ENCODE measurements at regions not wholly inside any gene's neighbourhood (a gene's known extent, or its start where the extent isn't known, plus 50 kb on each side); places are given as distances from the start of the nearest gene placed in this dataset.

DNA sequence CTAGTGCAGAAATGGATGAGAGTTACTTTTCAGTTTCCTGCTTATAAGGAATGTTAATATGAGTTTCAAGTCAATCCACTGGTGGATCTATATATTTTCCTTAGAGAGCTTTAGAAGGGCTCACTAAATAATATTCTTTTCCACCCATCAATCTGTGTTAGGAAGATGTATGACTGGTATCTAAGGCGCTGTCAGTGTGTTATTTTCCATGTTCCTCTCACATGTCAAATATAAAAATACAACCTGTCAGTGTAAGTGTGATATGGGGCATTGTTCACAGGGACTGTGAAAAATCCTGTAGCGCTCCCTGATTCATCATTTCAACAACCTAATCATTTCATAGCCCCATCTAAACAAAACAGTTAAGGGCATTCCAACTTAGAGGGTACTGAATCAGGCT, 203.1 kb downstream of the TMEM26 start:
- no peak overlapping the region for H3K4me3 ChIP-seq (ENCODE audit: low read depth in 1 of 3, low read length in 3 of 3)
- TF ChIP-seq MAX (IDR thresholded peaks at IDR 0.05) (no peak), SP1 (IDR thresholded peaks at IDR 0.05) (no peak), JUND (IDR thresholded peaks at IDR 0.05) (no peak), RXRA (IDR thresholded peaks at IDR 0.05) (no peak), FOXA2 (IDR thresholded peaks at IDR 0.05) (no peak)
- no peaks in the 10 kb centered on the region for H3K27me3 ChIP-seq (ENCODE audit: control insufficient read depth in 4 of 4, insufficient read depth in 4 of 4, low read length in 3 of 4)
- H3K9me3 ChIP-seq (ENCODE audit: control insufficient read depth in 4 of 4, low read length in 3 of 4) = no peaks in the 10 kb centered on the region
- H3K36me3 ChIP-seq (ENCODE audit: control insufficient read depth in 4 of 4, insufficient read depth in 3 of 4, low read depth in 1 of 4, low read length in 3 of 4) = no peaks in the 10 kb centered on the region
- H3K9ac ChIP-seq (ENCODE audit: low read depth in 1 of 2, low read length in 2 of 2) = no peak overlapping the region
- no peak overlapping the region for H3K27ac ChIP-seq (ENCODE audit: low read depth in 1 of 2, low read length in 2 of 2)
- 85% methylated on average over 2 of the region's 2 CpGs for WGBS
- no peak for DNase-seq (ENCODE audit: low spot score)
- no peaks in the 10 kb centered on the region for H3K4me1 ChIP-seq (ENCODE audit: control insufficient read depth in 4 of 4, insufficient read depth in 4 of 4, low read length in 3 of 4)

- Histone ChIP-seq H3K36me3 (ENCODE audit: control insufficient read depth in 4 of 4, insufficient read depth in 3 of 4, low read depth in 1 of 4, low read length in 3 of 4) (no peaks in the 10 kb centered on the region), H3K4me3 (ENCODE audit: low read depth in 1 of 3, low read length in 3 of 3) (no peak overlapping the region), H3K27ac (ENCODE audit: low read depth in 1 of 2, low read length in 2 of 2) (no peak overlapping the region), H3K9me3 (ENCODE audit: control insufficient read depth in 4 of 4, low read length in 3 of 4) (no peaks in the 10 kb centered on the region), H3K9ac (ENCODE audit: low read depth in 1 of 2, low read length in 2 of 2) (no peak overlapping the region), H3K4me1 (ENCODE audit: control insufficient read depth in 4 of 4, insufficient read depth in 4 of 4, low read length in 3 of 4) (no peaks in the 10 kb centered on the region), H3K27me3 (ENCODE audit: control insufficient read depth in 4 of 4, insufficient read depth in 4 of 4, low read length in 3 of 4) (no peaks in the 10 kb centered on the region)
- no peak for DNase-seq (ENCODE audit: low spot score)
- TF ChIP-seq EGR1 (IDR thresholded peaks at IDR 0.05; ENCODE audit: low read depth in 2 of 2) (no peak), TAF1 (conservative IDR thresholded peaks at IDR 0.05) (no peak), RXRA (IDR thresholded peaks at IDR 0.05) (no peak), MAX (IDR thresholded peaks at IDR 0.05) (no peak), HNF4G (IDR thresholded peaks at IDR 0.05) (no peak), ZBTB33 (IDR thresholded peaks at IDR 0.05) (no peak), NR2F2 (IDR thresholded peaks at IDR 0.05) (no peak), FOXA2 (IDR thresholded peaks at IDR 0.05) (no peak), JUND (IDR thresholded peaks at IDR 0.05) (no peak), REST (IDR thresholded peaks at IDR 0.05) (no peak), YY1 (IDR thresholded peaks at IDR 0.05) (no peak), HNF4A (conservative IDR thresholded peaks at IDR 0.05) (no peak)
- TF ChIP-seq, protein P1, sequence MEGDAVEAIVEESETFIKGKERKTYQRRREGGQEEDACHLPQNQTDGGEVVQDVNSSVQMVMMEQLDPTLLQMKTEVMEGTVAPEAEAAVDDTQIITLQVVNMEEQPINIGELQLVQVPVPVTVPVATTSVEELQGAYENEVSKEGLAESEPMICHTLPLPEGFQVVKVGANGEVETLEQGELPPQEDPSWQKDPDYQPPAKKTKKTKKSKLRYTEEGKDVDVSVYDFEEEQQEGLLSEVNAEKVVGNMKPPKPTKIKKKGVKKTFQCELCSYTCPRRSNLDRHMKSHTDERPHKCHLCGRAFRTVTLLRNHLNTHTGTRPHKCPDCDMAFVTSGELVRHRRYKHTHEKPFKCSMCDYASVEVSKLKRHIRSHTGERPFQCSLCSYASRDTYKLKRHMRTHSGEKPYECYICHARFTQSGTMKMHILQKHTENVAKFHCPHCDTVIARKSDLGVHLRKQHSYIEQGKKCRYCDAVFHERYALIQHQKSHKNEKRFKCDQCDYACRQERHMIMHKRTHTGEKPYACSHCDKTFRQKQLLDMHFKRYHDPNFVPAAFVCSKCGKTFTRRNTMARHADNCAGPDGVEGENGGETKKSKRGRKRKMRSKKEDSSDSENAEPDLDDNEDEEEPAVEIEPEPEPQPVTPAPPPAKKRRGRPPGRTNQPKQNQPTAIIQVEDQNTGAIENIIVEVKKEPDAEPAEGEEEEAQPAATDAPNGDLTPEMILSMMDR (IDR thresholded peaks at IDR 0.05; ENCODE audit: low read depth, low read length, missing input control) = no peak
Measured at GRCh38 chr10:61248013-61248412, 205.2 kb downstream of the TMEM26 start.

All from liver (tissue), 8 donors.